WI38 (cell line): ENCODE measurements at regions not wholly inside any gene's neighbourhood (a gene's known extent, or its start where the extent isn't known, plus 50 kb on each side); places are given as distances from the start of the nearest gene placed in this dataset.

Experiments used
- H3K4me3 ChIP-seq: 2 replicates; pipeline ENCODE4 v1.5.1; 2011; ENCODE audit warnings: low read depth, mild to moderate bottlenecking, control low read depth, low read length
- TF ChIP-seq, protein P1 (sequence below): IDR thresholded peaks from 2 replicates; pipeline ENCODE4 v1.5.1; 2012; ENCODE audit warnings: low read depth, mild to moderate bottlenecking, control low read depth, low read length

DNA sequence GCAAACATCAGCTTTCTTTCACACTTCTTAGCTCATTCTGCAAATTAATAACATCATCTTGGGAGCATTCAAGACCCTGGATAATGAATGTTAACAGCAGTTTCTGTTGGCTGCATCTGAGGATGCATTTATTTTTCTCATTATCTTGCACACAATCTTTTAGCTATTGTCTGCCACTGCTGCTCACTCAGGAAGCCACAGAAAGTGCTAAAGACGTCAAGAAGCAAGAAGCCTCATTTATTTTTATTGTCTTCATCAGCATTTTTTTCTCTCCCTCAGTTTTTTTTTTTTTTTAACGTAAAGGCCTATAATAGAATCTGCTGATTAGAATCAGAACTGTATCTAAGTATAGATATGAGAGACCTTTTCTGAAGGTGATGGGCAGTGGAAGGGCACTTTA, 1339.4 kb downstream of the FAM181B start:
- no peak overlapping the region for H3K4me3 ChIP-seq
- TF ChIP-seq, protein P1, sequence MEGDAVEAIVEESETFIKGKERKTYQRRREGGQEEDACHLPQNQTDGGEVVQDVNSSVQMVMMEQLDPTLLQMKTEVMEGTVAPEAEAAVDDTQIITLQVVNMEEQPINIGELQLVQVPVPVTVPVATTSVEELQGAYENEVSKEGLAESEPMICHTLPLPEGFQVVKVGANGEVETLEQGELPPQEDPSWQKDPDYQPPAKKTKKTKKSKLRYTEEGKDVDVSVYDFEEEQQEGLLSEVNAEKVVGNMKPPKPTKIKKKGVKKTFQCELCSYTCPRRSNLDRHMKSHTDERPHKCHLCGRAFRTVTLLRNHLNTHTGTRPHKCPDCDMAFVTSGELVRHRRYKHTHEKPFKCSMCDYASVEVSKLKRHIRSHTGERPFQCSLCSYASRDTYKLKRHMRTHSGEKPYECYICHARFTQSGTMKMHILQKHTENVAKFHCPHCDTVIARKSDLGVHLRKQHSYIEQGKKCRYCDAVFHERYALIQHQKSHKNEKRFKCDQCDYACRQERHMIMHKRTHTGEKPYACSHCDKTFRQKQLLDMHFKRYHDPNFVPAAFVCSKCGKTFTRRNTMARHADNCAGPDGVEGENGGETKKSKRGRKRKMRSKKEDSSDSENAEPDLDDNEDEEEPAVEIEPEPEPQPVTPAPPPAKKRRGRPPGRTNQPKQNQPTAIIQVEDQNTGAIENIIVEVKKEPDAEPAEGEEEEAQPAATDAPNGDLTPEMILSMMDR: no peak

DNA sequence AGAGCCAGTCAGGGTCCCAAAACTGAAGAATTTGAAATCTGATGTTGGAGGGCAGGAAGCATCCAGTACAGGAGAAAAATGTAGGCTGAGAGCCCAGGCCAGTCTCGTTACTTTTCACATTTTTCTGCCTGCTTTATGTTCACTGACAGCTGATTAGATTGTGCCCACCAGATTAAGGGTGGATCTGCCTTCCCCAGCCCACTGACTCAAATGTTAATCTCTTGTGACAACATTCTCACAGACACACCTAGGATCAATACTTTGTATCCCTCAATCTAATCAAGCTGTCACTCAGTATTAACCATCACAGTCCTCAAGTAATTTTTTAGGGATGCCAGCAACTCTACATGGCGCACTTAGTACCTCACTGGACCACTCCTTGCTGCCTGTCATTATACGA, 1345.3 kb downstream of the FAM181B start:
- H3K4me3 ChIP-seq: no peak overlapping the region
- TF ChIP-seq, protein P1: no peak

DNA sequence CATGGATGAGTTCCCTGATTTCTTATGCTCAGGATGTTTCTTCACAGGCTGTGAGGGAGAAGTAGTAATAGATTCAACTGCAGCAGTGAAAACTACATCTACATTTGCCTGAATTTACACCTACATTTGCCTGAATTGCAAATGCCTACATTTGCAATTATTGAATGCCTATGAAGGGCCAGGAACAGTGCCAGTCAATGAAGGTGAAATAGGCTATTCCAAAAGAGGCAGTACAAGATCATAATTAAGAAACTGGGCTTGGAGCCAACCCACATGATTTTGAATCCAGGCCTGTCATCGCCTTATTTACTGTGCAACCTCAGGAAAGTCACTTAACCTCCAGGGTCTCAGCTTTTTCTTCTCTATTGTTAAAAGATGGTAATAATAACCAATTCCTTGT, 1353.3 kb downstream of the FAM181B start:
- TF ChIP-seq, protein P1: no peak
- H3K4me3 ChIP-seq: no peak overlapping the region

- no peak overlapping the region for H3K4me3 ChIP-seq
- TF ChIP-seq, protein P1: no peak
Observed at GRCh38 chr11:81377418-81377817, 1356.2 kb downstream of the FAM181B start.

DNA sequence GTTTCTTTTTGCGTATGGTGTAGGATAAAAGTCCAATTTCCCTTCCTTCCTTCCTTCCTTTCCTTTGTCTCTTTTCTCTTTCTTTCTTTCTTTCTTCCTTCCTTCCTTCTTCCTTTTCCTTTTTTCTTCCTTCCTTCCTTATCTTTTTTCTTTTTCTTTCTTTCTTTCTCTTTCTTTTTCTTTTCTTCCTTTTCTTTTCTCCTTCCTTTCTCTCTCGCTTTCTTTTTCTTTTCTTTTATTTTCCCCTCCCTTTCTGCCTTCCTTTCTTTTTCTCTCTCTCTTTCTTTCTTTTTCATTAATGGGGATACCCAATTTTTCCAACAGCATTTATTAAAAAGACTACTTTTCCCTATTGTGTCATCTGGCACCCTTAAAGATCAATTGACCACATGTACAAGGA, 1359.7 kb downstream of the FAM181B start:
- H3K4me3 ChIP-seq: no peak overlapping the region
- TF ChIP-seq, protein P1: no peak

DNA sequence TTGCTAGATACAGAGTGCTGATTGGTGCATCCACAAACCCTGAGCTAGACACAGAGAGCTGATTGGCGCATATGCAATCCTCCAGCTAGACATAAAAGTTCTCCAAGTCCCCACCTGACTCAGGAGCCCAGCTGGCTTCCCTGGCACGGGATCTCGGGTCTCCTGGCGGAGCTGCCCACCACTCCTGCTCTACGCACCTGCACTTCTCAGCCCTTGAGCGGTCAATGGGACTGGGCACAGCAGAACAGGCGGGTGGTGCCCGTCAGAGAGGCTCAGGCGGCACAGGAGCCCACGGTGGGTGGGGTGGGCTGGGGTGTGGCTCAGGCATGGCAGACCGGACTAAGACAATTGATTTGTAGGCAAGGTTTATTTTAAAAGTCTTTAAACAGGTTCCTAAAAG, 1365.5 kb downstream of the FAM181B start:
- TF ChIP-seq, protein P1: no peak
- no peak overlapping the region for H3K4me3 ChIP-seq

GRCh38 chr11:81365496-81365895, 1368.2 kb downstream of the FAM181B start:
- TF ChIP-seq, protein P1: no peak
- H3K4me3 ChIP-seq: no peak overlapping the region
